GM19025 (cell line): ENCODE measurements at regions not wholly inside any gene's neighbourhood (a gene's known extent, or its start where the extent isn't known, plus 50 kb on each side); places are given as distances from the start of the nearest gene placed in this dataset.
A peak's percentile ranks its signal among the peaks of the same experiment; 100 is the strongest.

ENCODE experiments used
- ATAC-seq: cut with Tn5 transposase; IDR thresholded peaks from one replicate; pipeline ENCODE4 v1.9.1; 2021; ENCODE audit warnings: mild to moderate bottlenecking, low read depth, moderate library complexity; ENCODE audit not compliant: unreplicated experiment

DNA sequence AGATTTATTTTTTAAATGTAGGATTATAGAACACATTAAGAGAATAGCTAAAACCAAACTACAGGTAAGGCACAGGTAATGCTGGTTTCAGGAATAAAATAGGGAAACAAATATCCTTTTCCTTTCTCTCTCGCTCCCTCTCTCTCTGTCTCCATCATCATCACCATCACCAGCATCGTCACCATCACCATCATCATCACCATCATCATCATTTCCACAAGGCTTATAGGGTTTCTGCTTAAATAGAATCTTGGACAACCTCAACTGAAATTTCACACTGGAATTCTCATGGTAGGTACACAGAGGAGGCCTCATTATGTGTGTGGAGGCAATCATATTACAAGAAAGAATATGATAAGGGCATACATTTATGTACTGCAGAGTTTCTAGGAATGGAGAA is 823.6 kb downstream of the MAFB start:
- ATAC-seq: no peak

DNA sequence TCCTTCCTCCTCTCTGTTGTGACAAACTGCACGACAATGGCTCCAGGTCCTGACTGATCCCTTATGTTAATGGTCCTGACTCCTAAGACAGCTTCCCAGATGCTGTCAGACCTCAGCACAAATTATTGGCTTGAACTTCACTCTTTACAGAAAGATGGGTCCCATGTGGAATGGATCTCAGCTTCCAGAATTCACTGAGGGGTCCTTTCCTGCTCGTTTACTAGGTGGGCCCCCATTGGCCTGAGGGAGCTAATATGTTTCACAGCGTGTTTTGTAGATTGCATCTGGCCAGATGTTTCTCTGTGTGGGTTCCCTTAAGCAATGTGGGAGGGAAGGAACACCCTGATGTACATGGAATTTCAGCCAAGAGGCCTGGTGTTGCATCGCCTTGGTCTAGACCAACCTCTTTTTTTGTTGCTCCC is 826.6 kb downstream of the MAFB start:
- ATAC-seq: no peak

DNA sequence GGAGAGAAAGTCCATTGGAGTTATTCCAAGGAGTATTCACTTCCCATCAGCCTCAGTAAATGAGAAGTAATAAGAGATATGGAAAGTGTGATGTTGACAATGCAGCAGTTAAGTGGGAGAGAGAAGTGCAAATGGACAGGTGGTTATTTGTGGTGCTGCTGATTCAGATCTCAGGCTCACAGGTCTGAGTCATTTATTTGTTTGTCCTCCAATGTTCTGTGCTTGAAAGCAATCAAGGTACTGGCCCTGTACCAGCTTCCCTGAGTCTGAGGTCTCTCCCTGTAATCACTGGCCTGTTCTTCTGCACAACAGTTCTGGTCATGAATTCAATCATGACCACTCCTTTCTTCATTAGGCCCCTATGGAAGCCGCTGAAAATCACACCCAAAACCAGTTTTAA is 827.7 kb downstream of the MAFB start:
- no peak for ATAC-seq

DNA sequence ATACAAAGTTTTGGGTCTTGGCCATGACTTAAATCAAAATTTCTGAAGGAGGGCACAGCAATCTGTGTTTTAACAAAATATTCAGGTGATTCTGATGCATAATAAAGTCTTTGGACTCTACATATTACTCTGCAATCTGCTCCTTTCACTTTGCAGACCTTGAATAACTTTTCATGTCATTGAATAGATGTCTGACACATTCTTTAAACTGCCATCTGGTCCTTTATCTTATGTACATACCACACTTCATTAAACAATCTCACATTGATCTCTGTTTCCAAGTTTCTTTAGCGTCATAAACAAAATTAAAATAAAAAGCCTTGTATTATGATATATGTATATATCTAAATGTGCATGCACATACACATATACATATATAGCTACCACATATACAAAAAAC is 831.2 kb downstream of the MAFB start:
- ATAC-seq: no peak

DNA sequence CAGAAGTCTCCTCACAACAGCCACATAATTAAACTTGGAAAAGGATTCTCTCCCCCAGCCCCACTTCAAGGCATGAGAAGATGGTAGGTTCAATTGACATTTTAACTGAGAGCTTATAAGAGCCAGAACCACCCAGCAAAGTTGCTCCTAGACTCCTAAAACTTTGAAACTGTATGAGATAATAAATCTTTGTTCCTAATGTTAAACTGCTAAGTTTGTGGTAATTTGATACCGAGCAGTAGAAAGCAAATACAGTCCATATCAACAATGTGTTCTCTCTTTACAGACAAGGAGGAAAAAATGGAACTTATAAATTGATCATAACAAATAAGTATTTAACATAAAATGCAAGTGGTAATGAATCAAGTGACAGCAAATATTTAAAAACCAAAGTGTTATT is 831.8 kb downstream of the MAFB start:
- ATAC-seq: no peak

DNA sequence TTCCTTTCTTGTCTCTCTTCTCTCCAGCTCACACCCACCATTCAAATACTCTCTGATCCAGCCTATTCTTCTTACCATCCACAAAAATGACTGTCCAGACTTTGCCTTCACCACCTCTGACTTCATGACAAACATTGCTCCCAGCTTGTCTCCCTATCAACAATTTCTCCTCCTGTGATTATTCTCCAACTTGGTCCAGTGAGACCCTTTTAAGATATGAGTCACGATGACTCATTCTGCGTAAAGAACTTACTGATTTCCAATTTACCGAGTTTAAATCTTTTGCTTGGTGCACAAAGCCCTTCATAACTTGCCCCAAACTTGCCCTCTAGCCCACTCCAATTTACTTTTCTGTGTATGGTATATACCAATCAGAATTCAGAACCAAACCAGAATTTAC is 833.2 kb downstream of the MAFB start:
- ATAC-seq: no peak

DNA sequence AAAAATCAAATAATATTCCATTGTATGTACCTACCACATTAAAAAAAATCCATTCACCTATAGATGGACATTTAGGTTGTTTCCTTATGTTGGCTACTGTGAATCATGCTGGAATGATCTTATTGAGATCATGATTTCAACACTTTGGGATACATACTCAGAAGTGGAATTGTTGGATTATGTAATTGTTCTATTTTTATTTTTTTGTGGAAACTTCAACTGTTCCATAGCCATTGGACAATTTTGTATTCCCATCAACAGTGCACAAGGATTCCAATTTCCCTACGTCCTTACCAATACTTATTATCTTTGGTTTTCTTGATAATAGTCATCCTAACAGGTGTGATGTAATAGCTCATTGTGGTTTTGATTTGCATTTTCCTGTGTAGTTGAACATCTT is 834.0 kb downstream of the MAFB start:
- no peak for ATAC-seq

DNA sequence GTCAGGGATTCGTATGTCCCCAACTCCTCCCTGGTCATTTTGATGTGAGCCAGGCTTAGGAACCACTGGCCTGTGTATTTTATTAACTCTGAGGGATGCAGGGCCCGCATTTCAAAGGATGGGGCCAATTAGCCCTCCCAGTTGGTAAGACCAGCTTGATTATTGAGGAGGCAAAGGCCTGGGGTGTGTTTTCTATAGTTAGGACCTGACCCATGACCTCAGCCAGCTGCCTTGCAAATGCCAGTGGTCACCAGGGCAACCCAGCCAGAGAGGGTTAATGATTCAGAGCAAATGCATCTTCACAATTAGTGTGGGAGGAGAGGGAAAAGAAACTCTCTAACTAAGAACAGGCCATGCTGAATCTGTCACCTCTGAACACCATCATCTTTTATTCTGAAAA is 835.4 kb downstream of the MAFB start:
- ATAC-seq: peak; percentile 73

DNA sequence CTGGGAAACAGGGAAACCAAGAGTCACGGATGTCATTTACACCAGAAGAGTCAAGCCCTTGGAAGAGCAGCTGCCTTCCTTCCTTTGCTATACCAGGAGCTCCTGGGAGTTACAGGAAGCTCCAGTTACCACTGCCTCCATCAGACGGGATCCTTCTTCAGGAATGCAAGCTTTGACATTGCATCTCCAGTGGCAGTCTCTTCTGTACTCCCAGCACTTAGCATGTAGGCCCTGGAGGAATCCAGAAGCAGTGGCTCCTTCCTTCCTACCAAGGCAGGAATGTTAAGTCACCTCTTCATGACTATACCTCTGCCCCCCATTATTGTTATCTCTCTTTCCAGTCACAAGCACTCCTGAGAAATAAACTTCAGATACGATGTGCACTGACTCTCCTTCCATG is 836.0 kb downstream of the MAFB start:
- no peak for ATAC-seq

DNA sequence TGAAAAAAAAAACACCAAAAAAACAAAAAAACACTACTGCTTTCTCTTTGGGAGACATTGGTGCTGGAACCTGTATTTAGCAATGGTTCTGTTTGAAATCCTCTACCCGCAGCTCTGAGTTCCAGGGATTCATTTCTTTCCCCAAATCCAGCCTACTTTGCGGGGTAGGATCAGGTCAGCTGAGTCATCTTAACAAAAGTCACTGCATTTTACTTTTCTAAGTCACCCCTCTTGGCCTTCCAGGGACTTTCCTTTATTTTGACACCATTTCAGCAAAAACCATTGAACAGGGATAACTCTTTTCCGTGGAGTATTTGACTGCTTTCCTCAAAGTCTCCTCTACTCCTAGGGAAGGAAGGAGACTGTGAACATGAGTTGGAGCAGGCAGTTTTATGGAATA is 837.6 kb downstream of the MAFB start:
- ATAC-seq: no peak

DNA sequence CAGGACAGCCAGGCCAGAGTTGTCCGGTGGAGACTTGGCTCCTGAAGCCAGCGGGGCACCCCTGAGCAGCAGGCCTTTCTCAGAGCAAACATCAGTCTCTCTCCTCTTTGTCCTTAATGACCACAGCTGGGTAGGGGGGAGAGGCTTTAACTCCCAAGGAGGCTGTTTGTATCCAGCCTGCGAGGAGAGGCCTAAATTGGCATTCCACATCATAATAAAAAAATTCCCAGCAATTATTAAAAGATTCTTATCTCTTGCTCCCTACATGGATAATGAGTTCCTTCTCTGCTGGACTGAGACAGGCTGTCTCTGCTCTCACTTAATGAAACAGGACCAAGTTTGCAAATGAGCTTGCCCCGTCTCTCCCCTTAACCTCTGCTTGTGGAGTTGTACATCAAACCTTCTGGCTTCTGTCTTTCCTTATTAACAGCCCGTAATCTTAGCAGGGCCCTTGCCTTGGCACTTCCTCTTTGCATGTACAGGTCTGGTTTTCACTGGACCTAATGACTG is 838.2 kb downstream of the MAFB start:
- no peak for ATAC-seq

DNA sequence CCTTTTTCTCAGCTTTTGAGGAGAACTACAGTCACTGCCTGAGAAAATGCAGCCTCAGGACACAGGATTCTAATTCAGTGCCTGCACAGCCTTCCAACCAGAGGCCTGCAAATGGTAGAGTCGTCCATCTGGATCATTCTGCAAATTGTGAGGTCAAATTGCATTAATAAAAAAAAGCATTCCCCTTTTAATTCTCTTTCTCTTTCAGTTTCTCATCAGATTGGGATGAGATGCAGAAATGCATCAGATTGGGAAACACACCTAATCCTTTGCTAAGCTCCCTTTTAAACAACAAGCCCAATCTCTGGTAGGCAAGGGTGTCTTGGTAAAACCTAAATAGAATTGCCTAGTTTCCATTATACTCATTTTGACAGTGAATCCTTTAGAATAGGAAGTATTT is 838.8 kb downstream of the MAFB start:
- ATAC-seq: no peak

DNA sequence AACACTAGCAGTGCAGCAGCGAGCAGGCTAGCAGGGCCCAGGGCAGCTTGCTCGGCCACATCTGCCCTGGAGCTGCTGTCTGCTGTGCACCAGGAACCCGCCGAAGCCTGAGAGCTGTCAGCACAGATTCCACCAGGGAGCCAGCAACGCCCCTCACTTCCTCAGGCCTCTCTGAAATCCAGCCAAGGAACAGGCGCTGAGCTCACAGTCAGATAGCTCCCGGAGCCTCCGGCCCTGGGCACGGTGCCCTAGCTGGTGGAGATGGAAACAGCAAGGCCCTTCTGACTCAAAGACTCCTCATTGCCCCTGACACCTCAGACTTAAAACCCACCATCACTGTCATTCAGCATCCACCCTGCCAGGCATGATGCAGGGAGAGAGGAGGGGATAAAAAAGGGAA is 839.4 kb downstream of the MAFB start:
- ATAC-seq: no peak

DNA sequence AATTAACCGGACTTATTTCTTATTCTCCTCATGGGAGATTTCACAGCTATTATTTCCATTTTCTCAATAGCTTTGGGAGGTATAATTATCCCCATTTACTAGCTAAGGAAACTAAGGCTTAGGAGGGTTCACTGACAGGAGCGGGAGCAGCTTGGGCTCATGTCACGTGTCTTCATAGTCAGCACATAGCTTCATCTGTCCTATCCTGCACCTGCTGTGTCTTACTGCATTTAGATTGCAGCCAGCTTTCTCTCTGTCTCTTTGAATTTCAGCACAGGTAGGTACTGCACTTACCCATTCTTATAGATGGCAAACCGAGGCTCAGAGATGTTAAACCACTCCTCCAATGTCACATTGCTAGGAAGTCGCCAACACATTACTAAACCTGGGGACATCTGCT is 839.9 kb downstream of the MAFB start:
- ATAC-seq: no peak

DNA sequence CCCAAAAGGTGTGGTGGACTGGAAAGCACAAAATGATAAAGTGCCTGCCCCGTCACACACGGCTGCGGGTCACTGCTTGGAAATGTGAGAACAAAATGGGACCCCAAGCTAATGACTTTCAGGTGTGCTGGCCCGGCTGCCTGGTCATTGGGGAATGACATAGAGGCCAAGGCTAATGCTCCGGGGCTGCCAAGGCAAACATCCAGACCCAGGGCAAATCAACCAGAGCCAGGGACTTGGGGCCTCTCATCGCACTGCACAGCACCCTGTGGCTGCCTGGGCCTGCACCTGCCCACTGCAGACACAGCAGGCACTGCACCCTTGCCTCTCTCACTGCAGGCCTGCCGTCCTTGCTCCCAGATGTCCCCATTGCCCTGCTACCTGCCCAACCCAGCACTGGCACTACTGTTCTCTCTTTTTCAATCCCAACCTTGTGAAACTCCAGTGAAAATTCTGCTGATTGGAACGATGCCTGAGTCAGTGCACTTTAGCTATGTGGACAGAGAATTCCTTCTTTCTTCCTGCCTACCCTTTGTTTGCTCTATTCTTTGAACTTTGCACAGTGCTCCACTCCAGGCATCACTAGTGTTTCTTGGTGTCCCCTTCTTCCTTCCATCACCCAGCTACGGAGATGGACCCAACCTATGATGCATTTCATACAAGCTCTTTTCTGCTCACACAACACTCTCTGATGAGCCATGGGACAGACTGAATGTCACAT is 849.5 kb downstream of the MAFB start:
- ATAC-seq: no peak

DNA sequence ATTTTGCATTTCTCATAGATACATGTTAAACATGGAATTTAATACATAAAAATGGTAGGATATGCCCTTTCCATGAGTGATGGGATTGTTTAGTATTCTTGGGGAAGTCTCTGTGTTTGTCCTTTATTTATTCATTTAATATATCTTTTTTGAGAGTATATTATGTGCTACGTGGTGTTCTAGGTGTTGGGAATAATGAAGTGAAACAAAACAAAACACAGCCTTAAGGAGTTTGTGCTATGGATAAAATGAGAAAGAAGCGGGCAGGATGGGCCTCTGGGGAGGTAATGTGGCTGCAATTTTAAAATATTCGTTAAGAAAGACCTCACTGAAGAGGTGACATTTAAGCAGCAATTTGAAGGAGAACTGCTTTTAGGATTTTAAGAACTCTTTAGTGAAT is 851.5 kb downstream of the MAFB start:
- no peak for ATAC-seq

DNA sequence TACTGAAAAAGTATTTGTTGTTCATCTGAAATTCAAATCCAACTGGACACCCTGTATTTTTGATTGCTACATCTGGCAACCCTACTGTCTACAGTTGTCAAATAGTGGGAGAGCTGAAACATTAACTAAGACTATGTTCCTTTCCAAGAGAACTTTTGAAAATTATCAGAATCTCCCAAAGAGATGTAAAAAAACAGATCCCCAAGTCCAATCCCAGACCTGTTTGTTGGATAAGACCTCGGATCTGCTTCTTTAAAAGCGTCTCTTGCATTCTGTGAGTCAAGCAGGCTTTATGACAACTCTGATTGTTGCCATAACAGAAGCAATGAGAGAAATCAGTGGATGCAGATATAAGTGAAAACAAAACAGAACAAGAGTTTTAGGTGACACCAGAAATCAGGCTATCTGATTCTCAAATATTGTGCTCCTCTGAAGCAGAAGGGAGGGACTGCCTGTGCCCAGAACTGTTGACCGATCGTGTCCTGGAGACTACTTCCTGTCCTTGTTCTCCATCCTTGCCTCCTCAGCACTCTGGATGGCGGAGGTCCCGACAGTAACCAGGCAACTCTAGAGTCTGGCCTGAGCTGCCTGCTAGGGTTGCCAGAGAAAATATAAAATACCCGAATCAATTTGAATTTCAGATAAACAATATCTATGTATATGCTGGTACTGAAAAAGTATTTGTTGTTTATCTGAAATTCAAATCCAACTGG is 853.8 kb downstream of the MAFB start:
- no peak for ATAC-seq

DNA sequence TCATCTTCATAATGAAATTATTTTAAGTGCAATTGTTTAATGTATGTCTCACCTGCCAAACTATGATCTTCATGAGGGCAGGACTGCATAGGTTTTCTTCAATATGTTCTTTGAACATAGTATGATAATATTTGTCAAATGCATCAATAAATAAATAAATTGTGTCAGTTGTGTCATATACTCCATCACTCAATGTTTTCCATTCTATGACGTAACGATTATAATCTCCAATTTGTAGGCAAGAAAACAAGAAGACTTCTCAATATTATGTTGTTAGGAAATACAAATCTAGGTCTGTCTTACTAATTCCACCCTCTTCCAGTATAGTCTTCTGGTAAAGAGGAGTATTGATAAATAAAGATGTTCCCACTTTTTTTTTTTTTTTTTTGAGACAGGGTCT is 858.1 kb downstream of the MAFB start:
- ATAC-seq: no peak

DNA sequence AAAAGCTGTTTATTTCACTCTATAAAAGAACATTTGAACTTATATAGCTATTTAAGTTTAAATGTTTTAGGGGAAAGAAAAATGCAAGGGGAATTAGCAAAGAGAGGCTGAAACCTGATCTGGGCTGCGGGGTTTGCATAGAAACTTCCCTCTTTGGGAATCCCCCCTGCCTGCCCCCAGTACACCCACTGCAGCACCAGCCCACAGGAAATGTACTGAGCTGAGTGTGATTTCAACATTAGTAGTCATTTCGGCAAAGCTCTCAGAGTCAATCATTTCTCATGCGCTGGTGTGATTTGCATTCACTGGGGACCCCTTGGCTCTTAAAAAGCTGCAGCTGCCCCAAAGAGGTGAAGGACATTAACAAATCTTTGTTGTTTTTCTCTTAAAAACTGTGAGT is 859.4 kb downstream of the MAFB start:
- peak; percentile 76 for ATAC-seq

DNA sequence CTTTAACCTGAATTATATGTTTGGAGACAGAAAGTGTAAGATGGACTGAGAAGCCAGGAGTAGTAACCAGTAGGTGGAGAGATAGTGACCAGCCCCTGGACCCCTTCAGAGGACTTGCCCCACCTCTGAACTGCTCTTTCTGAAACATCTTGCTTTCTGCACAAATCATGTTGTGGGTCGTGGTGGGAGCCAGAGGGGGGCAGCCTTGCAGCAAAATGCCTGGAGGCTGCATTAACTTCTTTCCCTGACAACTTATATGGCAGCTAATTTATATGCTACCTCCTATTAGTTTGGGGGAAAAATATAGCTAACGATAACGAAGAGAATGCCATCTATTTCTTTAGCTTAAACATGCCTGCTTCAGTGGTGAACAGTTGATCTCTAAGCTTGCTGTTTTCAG is 859.8 kb downstream of the MAFB start:
- no peak for ATAC-seq

DNA sequence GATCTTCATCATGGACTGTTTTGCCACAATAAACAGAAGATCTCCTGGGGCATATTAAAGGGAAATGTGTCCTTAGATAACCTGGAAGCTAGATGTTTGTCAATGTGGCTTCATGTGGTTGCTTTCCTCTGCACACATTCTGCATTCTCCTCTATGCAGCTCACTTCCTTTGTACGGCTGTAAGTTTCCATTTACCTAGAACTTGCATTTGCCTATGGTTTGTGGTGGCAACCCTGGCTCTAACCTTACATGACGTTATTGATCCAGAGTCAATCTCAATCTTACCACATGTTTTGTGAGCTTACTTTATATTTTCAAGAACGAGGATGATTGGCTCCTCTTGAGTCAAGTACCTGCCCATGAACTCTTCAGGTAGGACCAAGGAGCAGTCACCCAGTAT is 863.1 kb downstream of the MAFB start:
- ATAC-seq: peak; percentile 48

DNA sequence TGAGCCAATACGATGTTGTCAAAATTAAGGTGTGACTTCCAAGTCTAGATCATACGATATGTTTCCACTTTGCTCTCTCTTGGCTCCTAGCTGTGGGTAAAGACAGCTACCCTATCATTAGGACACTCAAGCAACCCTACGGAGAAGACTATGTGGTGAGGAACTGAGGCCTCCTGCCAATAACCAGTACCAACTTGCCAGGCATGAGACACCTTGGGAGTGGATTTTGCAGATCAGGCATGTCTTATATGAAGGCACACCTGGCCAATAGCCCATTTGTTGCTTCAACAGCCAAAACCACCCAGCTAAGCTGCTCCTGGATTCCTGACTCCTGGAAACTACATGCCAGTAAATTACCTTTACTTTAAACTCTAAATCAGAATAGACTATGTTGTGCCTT is 863.4 kb downstream of the DHX35 start:
- ATAC-seq: no peak
